B cell (primary cell): ENCODE measurements at regions not wholly inside any gene's neighbourhood (a gene's known extent, or its start where the extent isn't known, plus 50 kb on each side); places are given as distances from the start of the nearest gene placed in this dataset.

Source experiments
- ATAC-seq: fragments of 200-7000 bp; cut with Tn5 transposase; one replicate; pipeline ENCODE4 v1.10.0; 2021; ENCODE audit warnings: low read depth, mild to moderate bottlenecking, moderate number of reproducible peaks, moderate library complexity
- CTCF ChIA-PET: fragments of 350-600 bp; sonication (Branson Sonifier 250); formaldehyde crosslinking; loops from one replicate; lab custom pipeline; 2021; ENCODE audit warnings: antibody characterized with exemption, inconsistent platforms; lab: Charles Lee
- POLR2A ChIA-PET: fragments of 350-600 bp; sonication (Branson Sonifier 250); formaldehyde crosslinking; loops from one replicate; lab custom pipeline; 2021; ENCODE audit warnings: antibody characterized with exemption; lab: Charles Lee
- DNase-seq: peaks from one replicate; pipeline ENCODE4 v3.0.0; 2013
- H2AFZ ChIP-seq: 2 replicates; pipeline ENCODE4 v1.6.1; 2012; ENCODE audit warnings: mild to moderate bottlenecking, low read depth, low read length; ENCODE audit not compliant: insufficient read depth, poor library complexity, severe bottlenecking
- H3K27ac ChIP-seq, 2 donors: 1 replicate in 1 of 2; 2 replicates in 1 of 2; pipeline ENCODE4 v1.5.1; 2012 to 2013; ENCODE audit warnings: low read length in 2 of 2, mild to moderate bottlenecking in 2 of 2, moderate library complexity in 1 of 2
- H3K27me3 ChIP-seq, 4 experiments: fragments of 200-600 bp in 1 of 4; sonication (generic) in 1 of 4; replicated peaks in 1 of 4; 1 replicate in 2 of 4; 2 replicates in 2 of 4; pipeline versions ENCODE4 v1.6.1 to v1.7.0; 2013 to 2016; ENCODE audit warnings: low read length in 3 of 4, mild to moderate bottlenecking in 2 of 4, mixed read lengths in 1 of 4, moderate library complexity in 1 of 4; ENCODE audit not compliant: insufficient read depth in 4 of 4, control insufficient read depth in 3 of 4; ENCODE audit errors: control extremely low read depth in 1 of 4
- H3K36me3 ChIP-seq, 2 experiments: replicated peaks in 1 of 2; 1 replicate in 1 of 2; 2 replicates in 1 of 2; pipeline versions ENCODE4 v1.6.1 to v1.7.1; 2013; ENCODE audit warnings: low read length in 1 of 2; ENCODE audit not compliant: insufficient read depth in 2 of 2, control insufficient read depth in 1 of 2; ENCODE audit errors: control extremely low read depth in 1 of 2, extremely low read depth in 1 of 2
- H3K4me1 ChIP-seq, 2 donors: fragments of 200-600 bp in 1 of 2; sonication (generic) in 1 of 2; 1 replicate in 1 of 2; 2 replicates in 1 of 2; pipeline versions ENCODE4 v1.5.1 to v1.6.1; 2013 to 2017; ENCODE audit warnings: low read length in 2 of 2; ENCODE audit not compliant: control insufficient read depth in 2 of 2, insufficient read depth in 2 of 2
- H3K4me2 ChIP-seq: replicated peaks from 2 replicates; pipeline ENCODE3; 2012; ENCODE audit warnings: mild to moderate bottlenecking, low read depth, low read length; ENCODE audit not compliant: poor library complexity, severe bottlenecking
- H3K4me3 ChIP-seq, 5 experiments: fragments of 200-600 bp in 1 of 5; sonication (generic) in 1 of 5; 1 replicate in 3 of 5; 2 replicates in 2 of 5; pipeline versions ENCODE4 v1.5.1 to v1.7.0; 2011 to 2016; ENCODE audit warnings: low read length in 4 of 5, mild to moderate bottlenecking in 4 of 5, low read depth in 2 of 5, control low read depth in 1 of 5, moderate library complexity in 1 of 5; ENCODE audit not compliant: insufficient read depth in 1 of 5; ENCODE audit errors: control extremely low read depth in 1 of 5, extremely low read depth in 1 of 5
- H3K79me2 ChIP-seq: fragments of 200-600 bp; sonication (generic); one replicate; pipeline ENCODE4 v1.6.0; 2016; ENCODE audit warnings: low read length; ENCODE audit not compliant: control insufficient read depth, insufficient read depth
- H3K9ac ChIP-seq: fragments of 200-600 bp; sonication (generic); 2 replicates; pipeline ENCODE4 v1.6.1; 2017; ENCODE audit warnings: mild to moderate bottlenecking, low read length, moderate library complexity
- H3K9me3 ChIP-seq, 3 donors: one replicate each; pipeline versions ENCODE4 v1.6.1 to v1.7.1; 2013; ENCODE audit warnings: low read length in 2 of 3; ENCODE audit not compliant: control insufficient read depth in 2 of 3, insufficient read depth in 1 of 3; ENCODE audit errors: control extremely low read depth in 1 of 3
- H4K20me1 ChIP-seq: 2 replicates; pipeline ENCODE4 v1.6.0; 2012; ENCODE audit warnings: mild to moderate bottlenecking, low read length; ENCODE audit not compliant: insufficient read depth, control insufficient read depth, poor library complexity, severe bottlenecking
- H3K27ac Mint-ChIP-seq: one replicate; pipeline ENCODE4 v1.8.0; 2021; ENCODE audit warnings: mixed read lengths
- H3K27me3 Mint-ChIP-seq: one replicate; pipeline ENCODE4 v1.8.0; 2021; ENCODE audit warnings: mixed read lengths
- H3K4me1 Mint-ChIP-seq: one replicate; pipeline ENCODE4 v1.8.0; 2021; ENCODE audit warnings: mixed read lengths
- H3K4me3 Mint-ChIP-seq: one replicate; pipeline ENCODE4 v1.8.0; 2021; ENCODE audit warnings: mixed read lengths
- H3K9me3 Mint-ChIP-seq: one replicate; pipeline ENCODE4 v1.8.0; 2022; ENCODE audit warnings: mixed read lengths; ENCODE audit not compliant: insufficient read depth
- EZH2 ChIP-seq: IDR thresholded peaks from 2 replicates; pipeline ENCODE4 v1.6.1; 2012; ENCODE audit warnings: borderline replicate concordance, low read depth, mild to moderate bottlenecking, moderate library complexity, low read length; ENCODE audit not compliant: insufficient read depth, poor library complexity, severe bottlenecking
- WGBS: methylation state at CpG from one replicate; pipeline ENCODE4 v1.1.5; 2013; ENCODE audit warnings: missing lambda C conversion rate; ENCODE audit not compliant: insufficient coverage; 5-methylcytosine and 5-hydroxymethylcytosine counted together
- intact Hi-C: fragments of 100-400 bp; cut with micrococcal nuclease; formaldehyde crosslinking; loops from one replicate; pipeline ENCODE4 v1.10.0; 2022
- TF ChIP-seq, protein P1 (sequence below): fragments of 200-600 bp; IDR thresholded peaks from one replicate; pipeline ENCODE4 v1.8.0; 2022; ENCODE audit warnings: antibody characterized with exemption, mild to moderate bottlenecking

- H3K4me1 ChIP-seq = peaks cover 50 to 65% of the 10 kb centered on the region in 2 donors
- POLR2A ChIA-PET = interaction anchor here (0.6 to 3.0 kb wide), 9 partner anchors 9 to 89 kb away, joined by 3 to 48 read pairs (median 5); partner anchors contain the start of gene TNRC6C
- H3K4me1 Mint-ChIP-seq = peaks cover 67% of the 10 kb centered on the region
- peaks cover 0 to 3% (median 0%) of the 10 kb centered on the region in 3 donors for H3K9me3 ChIP-seq
- DNase-seq (no peak), ATAC-seq (peak; percentile 29)
- peak overlapping the region; percentile 69 for H3K4me3 Mint-ChIP-seq
- no peaks in the 10 kb centered on the region for H4K20me1 ChIP-seq
- peaks cover 15% of the 10 kb centered on the region for H3K27me3 Mint-ChIP-seq
- 44% methylated on average over 9 of the region's 11 CpGs for WGBS
- H3K27ac Mint-ChIP-seq = peak overlapping the region; percentile 83
- H3K4me3 ChIP-seq = peak overlapping the region; percentile 20 to 38 (median 27)
- TF ChIP-seq, protein P1, sequence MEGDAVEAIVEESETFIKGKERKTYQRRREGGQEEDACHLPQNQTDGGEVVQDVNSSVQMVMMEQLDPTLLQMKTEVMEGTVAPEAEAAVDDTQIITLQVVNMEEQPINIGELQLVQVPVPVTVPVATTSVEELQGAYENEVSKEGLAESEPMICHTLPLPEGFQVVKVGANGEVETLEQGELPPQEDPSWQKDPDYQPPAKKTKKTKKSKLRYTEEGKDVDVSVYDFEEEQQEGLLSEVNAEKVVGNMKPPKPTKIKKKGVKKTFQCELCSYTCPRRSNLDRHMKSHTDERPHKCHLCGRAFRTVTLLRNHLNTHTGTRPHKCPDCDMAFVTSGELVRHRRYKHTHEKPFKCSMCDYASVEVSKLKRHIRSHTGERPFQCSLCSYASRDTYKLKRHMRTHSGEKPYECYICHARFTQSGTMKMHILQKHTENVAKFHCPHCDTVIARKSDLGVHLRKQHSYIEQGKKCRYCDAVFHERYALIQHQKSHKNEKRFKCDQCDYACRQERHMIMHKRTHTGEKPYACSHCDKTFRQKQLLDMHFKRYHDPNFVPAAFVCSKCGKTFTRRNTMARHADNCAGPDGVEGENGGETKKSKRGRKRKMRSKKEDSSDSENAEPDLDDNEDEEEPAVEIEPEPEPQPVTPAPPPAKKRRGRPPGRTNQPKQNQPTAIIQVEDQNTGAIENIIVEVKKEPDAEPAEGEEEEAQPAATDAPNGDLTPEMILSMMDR = no peak
- TF ChIP-seq EZH2 = no peak
- peak overlapping the region; percentile 26 for H3K9ac ChIP-seq
- H3K27me3 ChIP-seq = peaks cover 0 to 16% (median 7%) of the 10 kb centered on the region in 4 experiments
- H3K9me3 Mint-ChIP-seq = no peaks in the 10 kb centered on the region
- CTCF ChIA-PET = interaction anchor here (0.7 to 3.1 kb wide), 14 partner anchors 9 to 544 kb away, joined by 3 to 18 read pairs (median 4); partner anchors contain the start of gene TNRC6C
- H3K79me2 ChIP-seq = no peaks in the 10 kb centered on the region
- intact Hi-C loops = loop anchor here (1.0 to 5.0 kb wide), 5 partner anchors 12 to 537 kb away; partner anchors contain the start of gene TNRC6C
- H3K27ac ChIP-seq = peak overlapping the region; percentile 42 to 77
- H3K4me2 ChIP-seq = peak overlapping the region; percentile 73
- H2AFZ ChIP-seq = no peak overlapping the region
- H3K36me3 ChIP-seq = no peaks in the 10 kb centered on the region
These were observed 89.4 kb upstream of the TNRC6C start for GRCh38 chr17:77869041-77869599.

- Mint-ChIP-seq H3K4me3 (peak overlapping the region; percentile 69), H3K9me3 (no peaks in the 10 kb centered on the region), H3K4me1 (peaks cover 66% of the 10 kb centered on the region), H3K27me3 (peaks cover 13% of the 10 kb centered on the region), H3K27ac (peak overlapping the region; percentile 83)
- H2AFZ ChIP-seq = no peak overlapping the region
- H4K20me1 ChIP-seq = no peaks in the 10 kb centered on the region
- peaks cover 0 to 7% (median 0%) of the 10 kb centered on the region in 3 donors for H3K9me3 ChIP-seq
- H3K4me1 ChIP-seq = peaks cover 48 to 63% of the 10 kb centered on the region in 2 donors
- ATAC-seq = peak; percentile 94
- no peaks in the 10 kb centered on the region for H3K36me3 ChIP-seq
- H3K4me3 ChIP-seq = peak overlapping the region; percentile 20 to 38 (median 27)
- H3K27ac ChIP-seq = peak overlapping the region; percentile 52 to 77
- ChIA-PET CTCF (interaction anchor here (0.7 to 3.1 kb wide), 14 partner anchors 9 to 545 kb away, joined by 3 to 18 read pairs (median 4); partner anchors contain the start of gene TNRC6C), POLR2A (interaction anchor here (0.7 to 3.0 kb wide), 9 partner anchors 9 to 88 kb away, joined by 3 to 48 read pairs (median 5); partner anchors contain the start of gene TNRC6C)
- no peaks in the 10 kb centered on the region for H3K79me2 ChIP-seq
- TF ChIP-seq EZH2 = no peak
- TF ChIP-seq, protein P1 = no peak
- DNase-seq = peak; percentile 97
- 3% methylated on average over 5 of the region's 10 CpGs for WGBS
- H3K27me3 ChIP-seq = peaks cover 0 to 11% (median 4%) of the 10 kb centered on the region in 4 experiments
- H3K9ac ChIP-seq = peak overlapping the region; percentile 27
- H3K4me2 ChIP-seq = peak overlapping the region; percentile 73
- intact Hi-C loops = loop anchor here (1.0 to 5.0 kb wide), 5 partner anchors 12 to 537 kb away; partner anchors contain the start of gene TNRC6C
These were observed 88.8 kb upstream of the TNRC6C start for GRCh38 chr17:77869665-77870132.
